CD4-positive, alpha-beta T cell treated with Interleukin-10 for 1 hour (primary cell): ENCODE measurements at regions not wholly inside any gene's neighbourhood (a gene's known extent, or its start where the extent isn't known, plus 50 kb on each side); places are given as distances from the start of the nearest gene placed in this dataset.

Experiments used
- DNase-seq: peaks from one replicate; pipeline ENCODE4 v3.0.0-alpha.2; 2020

GRCh38 chr5:57332361-57332760, 150.2 kb downstream of the ACTBL2 start:
- no peak for DNase-seq

- DNase-seq = no peak
Observed at GRCh38 chr5:57327561-57328367, 153.9 kb downstream of the GPBP1 start.

DNA sequence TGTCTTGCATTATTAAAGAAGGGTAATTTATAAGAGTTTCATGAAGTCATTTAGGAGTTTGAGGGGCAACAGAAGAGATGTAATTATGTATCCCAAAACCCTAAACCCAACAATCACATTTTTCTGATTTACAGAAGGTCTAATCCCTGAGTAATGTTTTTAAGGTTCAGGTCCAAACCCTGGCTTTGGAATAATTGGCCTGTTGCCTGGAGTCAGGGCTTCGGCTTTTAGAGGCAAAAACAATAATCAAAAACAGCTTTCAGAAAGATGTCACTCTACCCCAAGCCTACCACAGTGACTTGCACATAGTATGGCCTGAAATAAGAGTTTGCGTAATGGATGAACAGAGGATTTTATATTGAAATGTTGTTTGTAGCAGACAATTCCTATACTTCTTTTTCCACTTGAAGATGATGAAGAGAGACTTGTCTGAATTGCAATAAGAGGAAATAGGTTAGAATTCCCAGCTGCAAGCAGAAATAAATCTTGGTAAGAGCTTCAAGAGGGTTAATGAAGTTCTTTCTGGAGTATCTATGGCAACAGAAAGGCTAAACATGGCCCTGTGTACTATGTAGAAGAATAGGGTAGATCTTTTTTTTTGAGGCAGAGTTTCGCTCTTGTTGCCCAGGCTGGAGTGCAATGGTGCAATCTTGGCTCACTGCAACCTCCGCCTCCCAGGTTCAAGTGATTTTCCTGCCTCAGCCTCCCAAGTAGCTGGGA, 152.0 kb downstream of the GPBP1 start:
- DNase-seq = no peak

GRCh38 chr5:57324861-57325260, 151.0 kb downstream of the GPBP1 start:
- no peak for DNase-seq

GRCh38 chr5:57324181-57324580, 150.3 kb downstream of the GPBP1 start:
- DNase-seq = no peak

GRCh38 chr5:57320582-57320981, 146.7 kb downstream of the GPBP1 start:
- no peak for DNase-seq

GRCh38 chr5:57319628-57320027, 145.8 kb downstream of the GPBP1 start:
- DNase-seq = no peak

GRCh38 chr5:57318251-57318650, 144.4 kb downstream of the GPBP1 start:
- DNase-seq = no peak

- no peak for DNase-seq
Observed at GRCh38 chr5:57317341-57317740, 143.5 kb downstream of the GPBP1 start.

- no peak for DNase-seq
Observed at GRCh38 chr5:57316798-57317327, 143.0 kb downstream of the GPBP1 start.

GRCh38 chr5:57315941-57316340, 142.1 kb downstream of the GPBP1 start:
- DNase-seq = no peak
